GM19468 (cell line): ENCODE measurements at regions not wholly inside any gene's neighbourhood (a gene's known extent, or its start where the extent isn't known, plus 50 kb on each side); places are given as distances from the start of the nearest gene placed in this dataset.

Source experiments
- ATAC-seq: cut with Tn5 transposase; IDR thresholded peaks from one replicate; pipeline ENCODE4 v1.9.1; 2021; ENCODE audit warnings: mild to moderate bottlenecking, moderate library complexity, moderate number of reproducible peaks; ENCODE audit not compliant: unreplicated experiment; ENCODE audit errors: extremely low read depth

- no peak for ATAC-seq
These were observed 330.7 kb upstream of the DPYD start for GRCh38 chr1:98251497-98251896.

GRCh38 chr1:98232678-98233077 is 311.8 kb upstream of the DPYD start:
- no peak for ATAC-seq

- ATAC-seq, result no peak
These were observed 301.9 kb upstream of the DPYD start for GRCh38 chr1:98222706-98223105.

GRCh38 chr1:98221923-98222322 is 301.1 kb upstream of the DPYD start:
- ATAC-seq, result no peak

GRCh38 chr1:98217601-98218000 is 296.8 kb upstream of the DPYD start:
- no peak for ATAC-seq

GRCh38 chr1:98216304-98216703 is 295.5 kb upstream of the DPYD start:
- no peak for ATAC-seq

- ATAC-seq, result no peak
These were observed 290.5 kb upstream of the DPYD start for GRCh38 chr1:98211271-98211845.

GRCh38 chr1:98210563-98210962 is 289.7 kb upstream of the DPYD start:
- ATAC-seq, result no peak

GRCh38 chr1:98210064-98210463 is 289.2 kb upstream of the DPYD start:
- no peak for ATAC-seq

GRCh38 chr1:98205291-98206017 is 284.6 kb upstream of the DPYD start:
- ATAC-seq, result no peak

GRCh38 chr1:98203466-98203865 is 282.6 kb upstream of the DPYD start:
- no peak for ATAC-seq

GRCh38 chr1:98201666-98202081 is 280.8 kb upstream of the DPYD start:
- ATAC-seq, result no peak

GRCh38 chr1:98197356-98197755 is 276.5 kb upstream of the DPYD start:
- ATAC-seq, result no peak

GRCh38 chr1:98196012-98196411 is 275.2 kb upstream of the DPYD start:
- no peak for ATAC-seq

GRCh38 chr1:98188774-98189173 is 267.9 kb upstream of the DPYD start:
- ATAC-seq, result no peak

- ATAC-seq, result no peak
These were observed 264.0 kb upstream of the DPYD start for GRCh38 chr1:98184856-98185255.

GRCh38 chr1:98181036-98181764 is 260.4 kb upstream of the DPYD start:
- ATAC-seq, result no peak

GRCh38 chr1:98179151-98179773 is 258.4 kb upstream of the DPYD start:
- ATAC-seq, result no peak

GRCh38 chr1:98177751-98178150 is 256.9 kb upstream of the DPYD start:
- no peak for ATAC-seq

GRCh38 chr1:98176936-98177335 is 256.1 kb upstream of the DPYD start:
- ATAC-seq, result no peak

- no peak for ATAC-seq
These were observed 255.6 kb upstream of the DPYD start for GRCh38 chr1:98176414-98176813.
